ENCODE measurements at regions not wholly inside any gene's neighbourhood (a gene's known extent, or its start where the extent isn't known, plus 50 kb on each side); places are given as distances from the start of the nearest gene placed in this dataset.

GRCh38 chr2:30060562-30060961 is 86.2 kb upstream of the YPEL5 start:
- TF ChIP-seq CTCF (conservative IDR thresholded peaks at IDR 0.05; ENCODE audit: low read depth in 2 of 2) (no peak), EZH2phosphoT487 (IDR thresholded peaks at IDR 0.05; ENCODE audit: unreplicated experiment) (no peak), CREB1 (CRISPR knock-in tag; IDR thresholded peaks at IDR 0.05; ENCODE audit: low read depth) (no peak), REST (IDR thresholded peaks at IDR 0.05; ENCODE audit: unreplicated experiment) (no peak), POLR2AphosphoS5 (IDR thresholded peaks at IDR 0.05; ENCODE audit: low read depth) (no peak)

All from GM23338 (cell line).